ENCODE measurements at regions not wholly inside any gene's neighbourhood (a gene's known extent, or its start where the extent isn't known, plus 50 kb on each side); places are given as distances from the start of the nearest gene placed in this dataset.

GRCh38 chr6:1123386-1124375, 188.2 kb upstream of the FOXQ1 start:
- no peak for DNase-seq (ENCODE audit: low read depth, low spot score)

GRCh38 chr6:1122083-1122482, 189.8 kb upstream of the FOXQ1 start:
- DNase-seq (ENCODE audit: low read depth, low spot score): no peak

- DNase-seq (ENCODE audit: low read depth, low spot score): no peak
Observed at GRCh38 chr6:1118287-1118647, 193.6 kb upstream of the FOXQ1 start.

GRCh38 chr6:1117530-1118286, 194.2 kb upstream of the FOXQ1 start:
- no peak for DNase-seq (ENCODE audit: low read depth, low spot score)

GRCh38 chr6:1116149-1116548, 195.7 kb upstream of the FOXQ1 start:
- DNase-seq (ENCODE audit: low read depth, low spot score): no peak

- no peak for DNase-seq (ENCODE audit: low read depth, low spot score)
Observed at GRCh38 chr6:1113916-1114540, 197.9 kb upstream of the FOXQ1 start.

- no peak for DNase-seq (ENCODE audit: low read depth, low spot score)
Observed at GRCh38 chr6:1111361-1111760, 200.5 kb upstream of the FOXQ1 start.

- peak; percentile 27 for DNase-seq (ENCODE audit: low read depth, low spot score)
Observed at GRCh38 chr6:1110941-1111349, 201.0 kb upstream of the FOXQ1 start.

GRCh38 chr6:1110164-1110563, 201.7 kb upstream of the FOXQ1 start:
- DNase-seq (ENCODE audit: low read depth, low spot score): no peak

GRCh38 chr6:1109134-1109533, 202.8 kb upstream of the FOXQ1 start:
- no peak for DNase-seq (ENCODE audit: low read depth, low spot score)

- no peak for DNase-seq (ENCODE audit: low read depth, low spot score)
Observed at GRCh38 chr6:1108198-1108597, 203.7 kb upstream of the FOXQ1 start.

GRCh38 chr6:1107578-1107977, 204.3 kb upstream of the FOXQ1 start:
- no peak for DNase-seq (ENCODE audit: low read depth, low spot score)

GRCh38 chr6:1105833-1106400, 206.0 kb upstream of the FOXQ1 start:
- DNase-seq (ENCODE audit: low read depth, low spot score): no peak

- DNase-seq (ENCODE audit: low read depth, low spot score): peak; percentile 65
Observed at GRCh38 chr6:1104988-1105670, 206.8 kb upstream of the FOXQ1 start.

- peak; percentile 93 for DNase-seq (ENCODE audit: low read depth, low spot score)
Observed at GRCh38 chr6:1103945-1104623, 207.8 kb upstream of the FOXQ1 start.

- no peak for DNase-seq (ENCODE audit: low read depth, low spot score)
Observed at GRCh38 chr6:1103021-1103420, 208.9 kb upstream of the FOXQ1 start.

GRCh38 chr6:1100269-1100668, 211.6 kb upstream of the FOXQ1 start:
- DNase-seq (ENCODE audit: low read depth, low spot score): no peak

- no peak for DNase-seq (ENCODE audit: low read depth, low spot score)
Observed at GRCh38 chr6:1099264-1099663, 212.6 kb upstream of the FOXQ1 start.

GRCh38 chr6:1096967-1097765, 214.7 kb upstream of the FOXQ1 start:
- no peak for DNase-seq (ENCODE audit: low read depth, low spot score)

- DNase-seq (ENCODE audit: low read depth, low spot score): no peak
Observed at GRCh38 chr6:1094306-1094705, 217.6 kb upstream of the FOXQ1 start.
